HG03342 (cell line): ENCODE measurements at regions not wholly inside any gene's neighbourhood (a gene's known extent, or its start where the extent isn't known, plus 50 kb on each side); places are given as distances from the start of the nearest gene placed in this dataset.
A peak's percentile ranks its signal among the peaks of the same experiment; 100 is the strongest.
"Not testable (repeated sequence)": the region's sequence is repeated elsewhere in the genome, so short reads cannot be mapped to it uniquely, and the experiment has no call there.

Source experiments
- ATAC-seq: cut with Tn5 transposase; IDR thresholded peaks from one replicate; pipeline ENCODE4 v1.9.1; 2021; ENCODE audit warnings: mild to moderate bottlenecking, moderate library complexity; ENCODE audit not compliant: unreplicated experiment

DNA sequence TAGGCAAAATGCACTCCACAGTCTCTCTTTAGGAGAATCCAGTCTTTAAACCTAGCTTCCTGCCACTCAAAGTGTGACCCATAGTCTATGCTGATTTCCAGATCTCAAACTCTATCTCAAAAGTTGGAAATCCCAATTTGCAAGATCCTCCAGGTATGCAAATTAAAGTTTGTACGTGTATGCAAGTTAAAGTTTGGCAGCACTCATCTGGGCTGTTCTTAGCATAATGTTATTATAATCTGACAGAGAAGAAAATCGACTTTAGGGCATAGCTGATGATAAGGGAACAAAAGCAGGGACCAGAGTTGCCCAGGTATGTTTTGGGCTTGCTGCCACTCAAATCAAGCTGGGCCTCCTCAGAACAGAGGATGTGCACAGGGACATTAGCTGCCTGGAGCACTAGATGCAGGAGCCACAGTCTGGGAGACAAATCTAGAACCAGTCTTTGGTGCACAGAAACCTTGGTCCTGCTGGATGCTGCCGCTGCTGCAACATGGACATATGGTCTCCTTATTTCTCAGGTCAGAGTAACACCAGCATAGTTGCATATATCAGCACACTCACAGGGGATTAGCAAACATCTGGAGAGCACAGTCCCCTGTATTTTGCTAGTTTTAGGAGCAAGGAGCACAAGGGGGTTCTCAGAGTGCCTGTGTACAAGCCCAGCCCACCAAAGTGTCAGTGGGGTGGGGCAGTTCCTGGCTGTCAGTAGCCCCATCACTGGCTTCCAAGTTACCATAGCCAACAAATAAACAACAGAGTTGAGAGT is 242.6 kb downstream of the TTC32 start:
- ATAC-seq, result no peak

DNA sequence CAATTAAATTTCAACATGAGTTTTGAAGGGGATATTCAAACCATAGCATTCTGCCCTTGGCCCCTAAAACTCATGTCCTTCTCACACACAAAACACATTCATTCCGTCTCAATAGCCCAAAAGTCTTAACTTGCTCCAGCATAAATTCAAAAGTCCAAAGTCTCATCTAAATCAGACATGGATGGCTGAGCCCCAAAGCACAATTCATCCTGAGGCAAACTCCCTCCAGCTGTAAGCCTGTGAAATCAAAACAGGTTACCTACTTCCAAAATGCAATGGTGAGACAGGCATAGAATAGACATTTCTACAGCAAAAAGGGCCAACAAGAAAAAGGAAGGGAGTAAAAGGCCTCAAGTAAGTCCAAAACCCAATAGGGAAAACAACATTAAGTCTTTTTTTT is 245.8 kb downstream of the TTC32 start:
- no peak for ATAC-seq

DNA sequence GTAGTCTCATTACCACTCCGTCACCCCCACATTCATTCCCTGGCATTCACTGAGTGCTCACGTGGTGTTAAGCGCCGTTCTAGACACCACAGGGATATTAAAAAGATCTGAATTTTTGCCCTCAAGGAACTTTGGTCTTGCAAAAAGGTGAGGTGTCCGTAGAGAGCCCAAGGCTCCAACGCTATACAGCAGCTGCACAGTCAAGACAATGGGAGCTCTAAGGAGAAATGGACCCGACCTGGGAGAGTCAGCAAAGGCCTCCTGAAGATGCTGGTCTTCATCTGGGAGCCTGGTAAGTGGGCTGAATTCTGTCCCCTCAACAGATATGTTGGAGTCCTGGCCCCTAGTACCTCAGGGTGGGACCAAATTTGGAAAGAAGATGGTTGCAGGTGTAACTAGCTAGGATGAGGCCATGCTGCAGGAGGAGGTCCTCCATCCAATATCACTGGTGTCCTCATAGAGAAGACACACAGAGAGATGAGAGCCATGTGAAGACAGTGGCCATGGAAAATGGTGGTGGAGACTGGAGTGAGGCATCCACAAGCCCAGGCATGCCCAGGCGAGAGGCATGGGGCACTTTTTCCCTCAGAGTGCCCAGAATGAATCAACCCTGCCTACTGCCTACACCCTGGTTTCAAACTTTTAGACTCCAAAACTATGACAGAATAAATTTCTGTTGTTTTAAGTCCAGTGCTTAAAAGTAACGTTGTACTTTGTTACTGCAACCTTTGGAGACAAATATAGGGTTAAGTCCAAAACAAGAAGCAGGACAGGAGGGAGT is 247.3 kb downstream of the TTC32 start:
- ATAC-seq, result no peak

DNA sequence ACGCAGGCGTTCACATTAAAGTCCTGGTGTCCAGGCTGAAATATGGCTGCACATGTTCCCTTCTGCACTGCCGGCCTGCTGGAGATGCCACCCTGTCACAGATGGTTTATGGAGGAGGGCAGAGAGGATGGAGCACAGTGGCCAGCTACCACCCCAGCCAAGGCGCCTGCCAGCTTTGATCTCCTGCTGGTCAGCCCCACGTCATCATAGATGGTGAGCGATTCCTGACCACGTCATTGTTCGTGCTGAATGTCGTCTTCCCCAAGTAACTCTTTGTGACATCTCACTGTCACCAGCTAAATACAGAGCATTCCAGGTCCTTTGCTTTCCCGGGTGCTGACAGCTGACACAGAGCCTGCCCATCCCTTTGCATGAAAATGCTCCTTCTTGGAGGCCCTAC is 248.3 kb downstream of the TTC32 start:
- ATAC-seq, result no peak

DNA sequence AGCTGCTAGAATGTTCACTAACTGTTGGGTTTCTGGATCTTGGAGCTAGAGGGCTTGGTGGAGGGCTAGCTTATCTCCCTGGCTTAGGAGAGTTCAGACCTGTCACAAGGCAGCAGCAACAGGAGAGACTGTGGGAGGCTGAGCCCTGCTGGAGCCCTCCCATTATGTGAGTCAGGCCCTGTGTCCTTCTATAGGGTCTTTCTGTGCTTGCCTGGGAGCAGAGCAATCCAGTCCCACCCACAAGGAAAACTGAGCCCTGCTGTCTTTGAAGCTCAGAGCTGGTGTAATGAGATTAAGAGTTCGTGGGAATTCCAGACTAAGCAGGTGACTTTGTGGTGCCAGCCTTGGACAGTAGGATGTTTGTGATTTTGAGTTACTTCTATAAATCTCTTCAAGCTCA is 249.0 kb downstream of the TTC32 start:
- no peak for ATAC-seq

DNA sequence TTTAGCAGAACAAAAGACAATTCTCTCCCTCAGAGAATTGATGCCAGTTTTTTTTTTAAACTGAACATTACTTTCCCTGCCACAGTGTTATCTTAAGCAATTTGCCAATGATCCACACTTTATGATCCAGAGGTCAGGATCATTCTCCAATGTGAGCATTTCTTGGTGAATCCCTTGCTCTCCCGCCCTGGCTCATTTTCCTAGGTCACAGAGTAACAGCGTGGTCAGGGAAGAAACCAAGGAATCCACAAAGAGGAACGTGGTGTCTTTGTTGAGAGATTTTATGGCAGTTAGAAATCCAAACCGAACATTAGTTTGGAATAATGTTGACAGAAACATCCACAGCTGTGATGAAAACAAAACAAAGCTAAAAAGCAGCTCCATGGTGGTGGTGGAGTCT is 250.3 kb downstream of the TTC32 start:
- ATAC-seq, result no peak

DNA sequence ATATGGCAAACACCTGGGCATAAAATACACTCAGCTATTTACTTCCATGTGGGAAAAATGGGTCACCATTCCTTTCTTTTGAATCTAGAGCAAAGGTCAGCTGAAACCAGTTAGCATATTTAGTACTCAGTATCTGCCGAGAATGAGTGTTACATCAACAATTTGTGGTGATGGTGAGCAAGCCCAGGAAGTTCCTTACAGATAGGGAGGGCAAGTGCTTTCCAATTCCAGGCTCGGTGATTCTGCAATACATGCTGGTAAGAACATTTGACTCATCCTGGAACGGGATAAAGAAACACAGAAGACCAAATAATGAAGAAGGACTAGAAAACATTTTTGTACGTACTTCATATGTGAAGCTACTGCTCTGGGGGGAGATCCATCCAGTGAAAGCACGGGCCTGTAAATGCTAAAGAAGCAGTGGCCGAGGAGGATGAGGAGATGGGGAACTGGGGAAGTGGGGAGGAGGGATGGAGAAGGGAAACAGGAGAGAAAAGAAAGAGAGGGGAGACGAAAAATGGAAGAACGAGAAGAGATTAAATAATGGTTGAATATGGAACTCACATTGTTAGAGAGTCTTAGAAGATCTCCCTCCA is 251.9 kb downstream of the TTC32 start:
- no peak for ATAC-seq

DNA sequence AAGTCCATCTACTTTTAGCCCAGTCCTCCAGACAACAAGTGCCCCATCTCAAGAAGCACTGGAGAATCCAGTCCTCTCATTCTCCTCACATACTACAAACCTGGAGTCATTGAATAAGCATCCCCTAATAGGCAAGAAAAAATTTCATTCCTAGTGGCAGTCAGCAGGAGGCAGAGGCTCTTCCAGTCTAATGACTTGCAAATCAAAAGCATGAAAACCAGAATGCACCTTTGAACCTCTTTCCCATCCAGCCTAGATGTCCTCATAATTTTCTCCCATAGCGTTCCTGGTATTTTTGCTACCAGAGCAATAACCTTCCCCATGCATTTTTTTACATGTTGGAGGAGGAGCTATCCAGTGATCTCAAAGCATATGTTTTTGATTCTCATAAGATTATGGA is 252.6 kb downstream of the TTC32 start:
- ATAC-seq, result no peak

DNA sequence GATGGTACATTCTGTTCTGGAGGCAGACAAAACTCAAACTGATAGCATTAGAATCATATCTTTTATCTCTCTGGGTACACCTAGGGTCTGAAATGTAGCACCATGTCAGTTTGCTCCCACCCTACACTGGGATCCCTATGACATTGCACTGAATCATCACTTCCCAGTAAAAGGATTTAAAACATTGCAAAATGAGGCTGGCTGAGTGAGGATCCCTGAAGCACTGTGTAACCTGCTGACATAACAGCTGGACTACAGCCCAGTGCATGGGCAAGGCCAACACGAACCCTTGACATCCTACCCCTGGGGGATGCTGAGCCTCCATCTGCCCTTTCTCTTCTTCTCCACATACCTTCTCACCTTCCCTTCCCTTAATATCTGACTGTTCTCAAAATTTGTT is 253.2 kb downstream of the TTC32 start:
- no peak for ATAC-seq

DNA sequence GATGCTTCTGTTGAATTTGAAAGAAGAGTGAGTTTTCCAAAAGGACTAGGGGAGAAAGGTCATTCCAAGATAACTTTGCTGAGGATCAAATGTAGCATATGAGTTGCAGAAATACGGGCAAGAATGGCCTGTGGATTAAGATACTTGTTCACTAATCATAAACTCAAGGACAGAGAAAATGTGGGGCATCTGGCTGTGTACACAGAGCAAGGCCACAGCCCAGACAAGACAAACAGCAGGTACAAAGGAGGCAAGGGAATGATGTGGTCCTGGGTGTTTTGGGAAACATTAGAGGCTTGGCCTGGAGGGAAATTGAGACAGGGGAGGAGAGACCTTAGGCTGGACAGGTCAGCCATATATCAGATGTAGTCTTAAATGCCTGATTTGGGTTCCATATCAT is 254.8 kb downstream of the TTC32 start:
- ATAC-seq, result no peak

DNA sequence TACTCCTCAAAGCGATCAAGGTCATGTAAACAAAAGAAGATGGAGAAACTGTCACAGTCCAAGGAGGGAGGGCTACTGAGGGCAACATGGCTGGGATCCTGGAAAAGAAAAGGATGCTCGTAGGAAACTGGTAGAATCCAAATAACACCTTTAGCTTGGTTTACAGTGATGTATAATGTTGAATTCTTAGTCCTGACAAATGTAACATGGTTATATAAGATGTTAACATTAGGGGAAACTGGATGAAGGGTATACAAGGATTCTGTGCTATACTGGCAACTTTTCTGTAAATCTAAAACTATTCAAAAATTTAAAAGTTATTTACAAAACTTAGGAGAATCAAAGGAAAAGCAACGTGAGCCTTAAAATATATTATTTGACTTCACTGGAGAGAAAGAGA is 257.0 kb downstream of the TTC32 start:
- no peak for ATAC-seq

DNA sequence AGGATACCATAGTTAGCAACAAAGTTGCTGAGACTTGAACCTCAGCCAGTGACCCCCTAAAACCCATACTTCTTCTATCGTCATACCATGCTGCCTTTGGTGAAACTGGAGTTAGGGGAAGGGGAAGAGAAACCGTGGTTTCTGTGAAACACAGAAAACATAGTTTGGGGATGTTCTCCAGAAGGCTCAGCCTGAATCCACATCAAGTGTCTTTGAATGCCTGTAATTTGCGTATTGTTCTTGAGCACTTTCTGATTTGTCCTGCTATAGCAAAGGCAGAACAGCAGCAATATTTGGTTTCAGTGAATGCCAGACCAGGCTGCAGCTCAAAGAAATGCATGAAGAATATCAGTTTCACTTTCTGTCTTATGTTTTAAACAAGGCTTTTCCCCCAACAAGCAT is 258.7 kb downstream of the TTC32 start:
- ATAC-seq, result peak; percentile 85

DNA sequence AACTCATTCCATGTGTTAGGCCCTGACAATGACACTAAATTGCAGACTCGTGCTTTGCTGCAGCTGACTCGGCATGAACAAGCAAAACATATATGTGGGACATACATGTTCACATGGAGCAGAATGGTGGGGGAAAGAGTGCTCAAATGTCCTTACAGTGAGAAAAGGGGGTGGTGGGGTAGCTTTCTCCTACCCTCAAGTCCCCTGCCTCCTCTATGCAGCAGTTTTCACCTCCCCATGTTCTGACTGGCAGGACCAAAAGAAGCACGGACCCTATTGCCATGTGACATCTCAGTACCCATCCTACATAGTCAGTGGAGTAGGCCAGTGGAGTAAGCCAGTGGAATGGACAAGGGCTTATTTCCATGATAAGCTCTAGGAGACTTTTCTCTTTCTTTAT is 259.3 kb downstream of the TTC32 start:
- no peak for ATAC-seq

DNA sequence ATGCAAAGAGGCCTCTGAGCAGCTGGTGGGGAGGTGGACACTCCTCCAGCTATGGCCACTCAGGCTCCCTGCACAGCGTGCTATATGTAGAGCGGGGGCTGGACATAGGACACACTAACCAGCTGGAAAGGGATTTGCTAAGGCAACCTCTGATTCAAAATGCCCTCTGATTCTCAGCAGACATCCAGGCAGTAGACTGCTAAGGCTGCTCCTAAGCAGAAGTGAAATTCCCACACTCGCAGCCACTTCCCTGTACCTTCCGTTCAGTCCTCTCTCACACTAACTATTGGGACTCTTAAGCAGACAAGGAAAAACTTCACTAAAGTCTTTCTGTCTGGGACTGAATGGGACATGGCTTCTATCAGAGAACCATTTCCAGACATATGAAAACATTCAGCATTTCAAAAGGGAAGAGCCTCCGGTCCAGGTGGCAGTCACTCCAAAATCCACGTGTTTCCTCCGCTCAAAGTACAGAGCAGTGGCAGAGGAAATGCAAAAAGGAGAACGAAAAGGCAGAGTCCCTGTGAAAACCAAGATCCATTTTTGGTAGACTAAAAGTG is 265.8 kb downstream of the TTC32 start:
- ATAC-seq, result no peak

DNA sequence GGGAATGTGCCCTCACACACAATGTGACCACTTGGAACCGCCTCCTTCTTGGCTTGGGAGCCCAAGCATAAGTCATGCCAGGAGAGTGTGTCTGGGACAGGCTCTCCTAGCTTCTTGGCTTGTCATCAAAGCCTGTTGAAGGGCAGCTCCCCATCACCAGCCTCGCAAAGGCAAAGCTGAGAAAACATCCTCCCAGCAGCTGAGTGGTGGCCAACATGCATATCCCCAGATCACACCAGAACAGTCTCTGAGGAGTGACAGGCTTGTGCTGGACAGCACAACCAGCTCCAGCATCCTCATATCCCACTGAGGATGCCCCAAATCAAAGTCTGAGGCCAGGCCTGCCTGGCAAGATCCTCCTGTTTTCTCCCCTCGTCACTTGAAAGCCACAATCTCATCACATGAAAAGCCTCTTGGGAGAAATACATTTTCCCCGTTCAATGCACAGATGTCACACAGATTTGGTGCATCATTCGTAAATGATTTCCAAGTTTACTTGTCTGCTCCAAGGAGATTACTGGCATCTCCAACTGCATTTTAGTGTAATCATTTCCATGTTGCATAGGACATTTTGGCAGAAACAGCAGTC is 269.3 kb downstream of the TTC32 start:
- no peak for ATAC-seq

DNA sequence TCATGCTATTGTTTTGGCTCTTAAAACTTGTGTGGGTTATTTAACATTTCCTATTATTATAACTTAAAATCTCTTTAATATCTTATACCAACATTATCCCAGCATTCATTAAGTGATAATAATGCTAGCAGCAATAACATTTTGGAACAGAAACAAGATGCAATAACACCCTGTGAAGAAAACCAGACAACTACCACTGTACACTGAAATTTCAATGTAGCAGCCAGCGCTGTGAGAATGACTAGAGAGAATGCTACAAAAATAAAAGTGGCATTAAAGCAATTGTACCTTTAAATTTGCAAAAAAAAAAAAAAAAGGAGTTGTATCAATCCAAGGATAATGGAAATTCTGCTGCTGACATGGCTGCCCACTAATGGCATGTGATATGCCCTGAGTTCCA is 269.9 kb downstream of the TTC32 start:
- no peak for ATAC-seq

DNA sequence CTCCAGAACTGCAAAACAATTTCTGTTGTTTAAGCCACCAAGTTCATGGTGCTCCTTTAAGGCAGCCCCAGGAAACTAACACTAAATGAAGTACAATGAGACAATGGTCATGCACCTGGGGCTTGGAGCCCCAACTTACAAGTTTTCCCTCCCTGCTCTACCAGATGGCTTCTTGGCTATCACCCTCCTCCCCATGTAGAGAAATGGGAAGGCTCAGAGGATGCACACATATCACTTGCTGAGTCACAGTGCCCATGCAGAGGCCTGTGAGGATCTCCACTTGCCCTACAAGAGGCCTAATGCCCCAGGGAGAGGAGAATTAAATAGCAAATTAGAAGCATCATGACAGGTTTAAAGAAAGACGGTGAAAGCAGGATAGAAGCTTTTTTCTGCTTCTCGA is 270.9 kb downstream of the TTC32 start:
- no peak for ATAC-seq

DNA sequence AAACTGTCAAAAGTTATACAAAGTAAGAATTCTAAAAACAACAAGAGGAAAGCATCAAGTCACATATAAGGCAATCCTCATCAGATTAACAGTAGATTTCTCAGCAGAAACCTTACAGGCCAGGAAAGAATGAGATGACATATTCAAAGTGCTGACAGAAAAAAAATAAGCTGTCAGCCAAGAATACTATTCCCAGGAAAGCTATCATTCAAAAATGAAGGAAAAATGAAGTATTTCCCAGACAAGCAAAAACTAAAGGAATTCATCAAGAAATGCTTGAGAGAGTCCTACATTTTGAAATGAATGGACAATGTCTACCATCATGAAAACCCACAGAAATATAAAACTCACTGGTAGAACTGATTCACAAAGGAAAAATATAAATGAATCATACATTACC is 268.9 kb upstream of the OSR1 start:
- ATAC-seq, result no peak

DNA sequence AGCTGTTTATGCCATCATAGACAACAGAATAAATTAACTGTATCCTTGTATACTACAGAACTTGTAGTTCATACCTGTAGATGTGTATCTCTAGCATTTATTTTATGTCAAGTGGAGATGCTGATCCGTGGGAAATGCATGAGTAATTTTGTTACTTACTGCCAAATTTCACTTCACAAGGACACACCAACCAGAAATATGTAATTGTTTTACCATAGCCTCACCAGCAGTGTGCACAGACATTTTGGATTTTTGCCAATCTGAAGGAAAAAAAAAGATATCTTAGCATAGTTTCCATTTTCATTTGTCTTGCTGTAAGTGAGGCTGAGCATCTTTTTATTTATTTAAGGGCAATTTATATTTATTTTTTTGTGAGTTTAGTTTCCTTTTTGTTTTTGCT is 265.1 kb upstream of the OSR1 start:
- ATAC-seq, result no peak

DNA sequence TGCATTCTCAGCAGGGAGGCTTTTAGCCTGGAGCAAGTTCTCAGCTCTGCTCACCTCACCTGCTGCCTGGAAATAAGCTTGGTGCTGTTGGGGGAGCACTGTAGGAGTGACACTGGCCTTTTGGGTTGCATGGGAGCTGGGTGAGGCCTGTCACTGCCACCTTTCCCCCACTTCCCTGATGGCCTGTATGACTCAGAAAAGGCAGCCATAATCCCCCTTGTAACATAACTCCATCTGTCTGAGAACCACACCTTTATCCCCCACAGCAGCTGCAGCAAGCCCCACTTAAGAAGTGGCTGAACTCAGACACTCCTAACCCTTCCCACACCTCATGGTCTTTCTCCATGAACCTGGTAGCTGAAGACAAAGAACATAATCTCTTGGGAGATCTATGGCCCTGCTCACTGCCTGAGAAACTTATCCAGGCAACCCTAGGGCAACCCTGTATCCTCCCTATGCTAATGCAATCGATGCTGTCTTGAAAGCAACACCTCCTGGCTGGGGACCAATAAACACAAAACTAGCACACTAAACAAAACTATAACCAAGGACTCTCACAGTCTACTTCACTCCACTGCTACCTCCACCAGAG is 258.9 kb upstream of the OSR1 start:
- no peak for ATAC-seq

DNA sequence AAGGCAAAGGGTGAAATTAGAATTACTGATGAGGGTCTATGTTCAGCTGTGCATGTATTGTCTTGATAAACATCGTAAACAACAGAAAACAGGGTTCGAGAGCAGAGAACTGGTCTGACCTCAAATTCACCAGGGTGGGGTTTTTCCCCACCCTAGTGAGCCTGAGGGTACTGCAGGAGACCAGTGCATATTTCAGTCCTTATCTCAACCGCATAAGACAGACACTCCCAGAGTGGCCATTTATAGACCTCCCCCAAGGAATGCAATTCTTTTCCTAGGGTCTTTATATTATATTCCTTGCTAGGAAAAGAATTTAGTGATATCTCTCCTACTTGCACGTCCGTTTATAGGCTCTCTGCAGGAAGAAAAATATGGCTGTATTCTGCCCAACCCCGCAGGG is 257.0 kb upstream of the OSR1 start:
- not testable (repeated sequence) for ATAC-seq
